GM21825 (cell line): ENCODE measurements at regions not wholly inside any gene's neighbourhood (a gene's known extent, or its start where the extent isn't known, plus 50 kb on each side); places are given as distances from the start of the nearest gene placed in this dataset.

Source experiments
- ATAC-seq: cut with Tn5 transposase; IDR thresholded peaks from one replicate; pipeline ENCODE4 v1.9.1; 2021; ENCODE audit warnings: mild to moderate bottlenecking, moderate library complexity; ENCODE audit not compliant: unreplicated experiment

GRCh38 chr12:59088673-59089072 lies 168.4 kb upstream of the LRIG3 start:
- ATAC-seq, result no peak

GRCh38 chr12:59087691-59088090 lies 167.4 kb upstream of the LRIG3 start:
- ATAC-seq, result no peak

- ATAC-seq, result no peak
Measured at GRCh38 chr12:59087077-59087673, 166.9 kb upstream of the LRIG3 start.

GRCh38 chr12:59086126-59086525 lies 165.8 kb upstream of the LRIG3 start:
- ATAC-seq, result no peak

GRCh38 chr12:59085690-59086089 lies 165.4 kb upstream of the LRIG3 start:
- ATAC-seq, result no peak

- ATAC-seq, result no peak
Measured at GRCh38 chr12:59084511-59085375, 164.4 kb upstream of the LRIG3 start.

DNA sequence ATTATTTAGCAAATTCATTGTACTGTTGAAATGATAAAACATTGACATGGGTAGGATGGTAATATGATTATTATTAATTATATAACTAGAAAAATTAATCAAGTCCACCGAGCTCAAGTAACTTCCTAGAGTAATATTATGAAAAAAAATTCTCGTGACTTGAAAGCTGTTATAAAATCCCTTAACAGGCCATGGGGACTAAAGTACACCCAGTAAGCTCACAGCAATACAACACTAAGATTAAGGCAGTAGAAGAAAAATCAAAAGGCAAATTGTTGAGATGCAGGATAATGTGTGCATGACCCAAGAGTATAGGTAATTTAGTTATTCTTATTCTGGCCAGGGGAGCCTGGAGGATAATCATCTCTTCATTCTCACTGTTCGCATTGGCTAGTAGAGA lies 162.6 kb upstream of the LRIG3 start:
- ATAC-seq, result no peak

DNA sequence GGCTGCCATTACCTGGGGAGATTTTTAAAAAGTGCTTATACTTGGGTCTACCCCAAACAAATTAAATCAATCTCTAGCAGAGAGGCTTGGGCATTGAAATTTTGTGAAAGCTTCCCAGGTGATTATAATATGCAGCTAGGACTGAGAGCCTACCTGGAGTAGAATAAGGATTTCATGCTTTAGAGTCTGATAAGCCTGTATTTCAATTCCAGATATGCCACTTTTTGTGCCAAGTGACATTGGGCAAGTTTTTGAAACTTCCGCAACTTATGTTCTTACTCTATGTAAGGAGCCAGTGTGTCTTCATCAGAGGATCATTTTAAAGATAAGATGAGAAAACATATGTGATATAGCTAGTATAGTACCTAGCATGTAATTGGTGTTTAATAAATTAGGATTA lies 159.8 kb upstream of the LRIG3 start:
- ATAC-seq, result no peak

DNA sequence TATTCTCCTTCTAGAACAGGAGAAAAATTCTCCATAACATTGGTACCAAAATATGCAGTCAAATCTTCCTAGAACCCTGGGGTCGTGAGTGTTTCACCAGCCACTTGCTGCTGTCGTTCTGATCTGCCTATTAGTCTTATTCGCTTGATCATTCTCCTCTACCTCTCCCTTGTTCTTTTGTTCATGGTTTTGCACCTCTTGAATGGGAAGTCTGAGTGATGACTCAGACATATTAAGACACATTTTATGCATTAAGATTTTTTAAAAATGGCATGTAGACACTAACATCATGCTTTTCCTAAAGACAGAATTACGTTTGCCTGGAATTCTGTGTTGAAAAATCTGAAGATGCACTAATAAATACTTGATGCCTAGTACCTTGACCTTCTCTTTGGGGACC lies 159.2 kb upstream of the LRIG3 start:
- ATAC-seq, result no peak

DNA sequence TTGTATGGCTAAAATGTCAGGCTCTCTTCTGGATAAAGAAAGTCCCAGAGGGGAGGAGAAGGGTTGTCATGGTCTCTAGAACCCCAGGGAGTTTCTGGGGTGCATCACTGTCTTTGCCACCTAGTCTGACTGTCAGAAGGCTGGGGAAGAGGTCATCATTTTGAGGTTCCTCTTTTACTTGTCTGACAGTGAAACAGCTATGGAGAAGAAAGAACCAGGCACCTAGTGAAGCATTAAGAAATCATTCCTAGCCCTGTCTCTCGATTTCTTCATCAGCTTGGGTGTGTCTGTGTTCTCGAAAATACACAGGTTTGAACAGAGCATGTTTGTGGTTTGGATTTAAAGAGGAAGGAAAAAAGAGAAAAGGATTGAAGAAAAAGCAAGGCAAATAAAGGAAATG lies 158.7 kb upstream of the LRIG3 start:
- ATAC-seq, result no peak

GRCh38 chr12:59077575-59078426 lies 157.5 kb upstream of the LRIG3 start:
- no peak for ATAC-seq

DNA sequence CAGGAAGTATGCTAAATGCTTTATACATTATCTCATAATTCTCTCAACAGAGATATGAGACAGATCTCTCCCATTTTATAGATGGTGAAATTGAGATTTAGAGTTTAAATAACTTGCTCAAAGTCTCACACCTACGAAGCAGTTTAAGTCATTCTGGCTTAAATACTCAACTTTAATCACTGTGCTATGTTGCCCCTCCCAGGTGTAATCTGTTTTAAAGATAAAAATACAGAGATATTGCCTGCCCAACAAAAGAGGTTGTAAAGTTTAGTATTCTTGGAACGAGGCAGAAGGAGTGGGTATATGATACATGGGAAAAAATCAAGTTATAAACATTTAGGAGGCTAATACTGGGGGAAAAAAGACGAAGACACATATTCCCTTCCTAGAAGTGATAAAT lies 156.8 kb upstream of the LRIG3 start:
- ATAC-seq, result no peak

GRCh38 chr12:59076622-59077021 lies 156.3 kb upstream of the LRIG3 start:
- no peak for ATAC-seq

GRCh38 chr12:59075968-59076490 lies 155.7 kb upstream of the LRIG3 start:
- no peak for ATAC-seq

GRCh38 chr12:59075141-59075540 lies 154.8 kb upstream of the LRIG3 start:
- ATAC-seq, result no peak

- no peak for ATAC-seq
Measured at GRCh38 chr12:59070322-59070933, 150.1 kb upstream of the LRIG3 start.

DNA sequence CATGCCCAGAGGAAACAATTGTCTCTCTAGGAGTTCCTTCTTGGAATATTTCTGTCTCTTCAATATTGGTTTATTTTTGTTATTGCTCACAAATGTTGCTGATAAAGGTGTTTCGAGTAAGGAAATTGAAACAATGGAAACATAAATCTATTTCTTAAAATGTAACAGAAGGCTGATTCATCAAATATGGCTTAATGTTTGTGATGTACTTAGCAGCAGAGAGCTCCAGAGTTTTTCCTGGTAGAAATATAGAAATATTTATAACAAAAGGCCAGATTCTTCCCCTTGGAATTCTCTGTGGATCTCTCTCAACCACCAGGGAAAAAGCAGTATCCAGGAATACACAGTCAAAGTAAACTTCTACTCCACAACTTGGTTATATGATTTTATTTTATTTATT lies 149.2 kb upstream of the LRIG3 start:
- no peak for ATAC-seq

DNA sequence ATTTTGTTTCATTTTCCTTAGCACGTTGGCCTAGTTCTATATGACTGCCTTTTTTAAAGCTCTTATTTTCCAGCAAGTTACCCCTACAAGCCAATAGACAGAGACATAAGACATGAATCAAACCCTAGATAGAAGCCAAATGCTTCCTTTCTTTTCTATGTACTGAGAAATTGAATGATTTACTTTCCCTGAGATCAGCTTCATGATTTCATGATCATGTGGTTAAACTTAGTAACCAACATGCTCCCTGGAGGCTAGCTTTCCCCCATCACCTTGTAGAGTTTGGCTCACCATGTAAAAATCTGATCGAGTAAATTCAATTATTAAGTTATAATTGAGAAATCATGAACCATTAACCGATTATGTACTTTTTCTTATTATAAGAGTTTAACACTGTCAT lies 148.1 kb upstream of the LRIG3 start:
- ATAC-seq, result no peak

GRCh38 chr12:59067083-59067482 lies 146.8 kb upstream of the LRIG3 start:
- no peak for ATAC-seq

- ATAC-seq, result no peak
Measured at GRCh38 chr12:59066445-59066844, 146.1 kb upstream of the LRIG3 start.
